ENCODE measurements at regions not wholly inside any gene's neighbourhood (a gene's known extent, or its start where the extent isn't known, plus 50 kb on each side); places are given as distances from the start of the nearest gene placed in this dataset.
"Not testable (repeated sequence)": the region's sequence is repeated elsewhere in the genome, so short reads cannot be mapped to it uniquely, and the experiment has no call there.

GRCh38 chr4:13777341-13777740 lies 149.8 kb upstream of the BOD1L1 start:
- Mint-ChIP-seq H3K27ac (no peak overlapping the region), H3K4me3 (no peak overlapping the region), H3K36me3 (ENCODE audit: low read depth) (no peaks in the 10 kb centered on the region), H3K4me1 (ENCODE audit: low read depth) (no peaks in the 10 kb centered on the region), H3K9me3 (no peaks in the 10 kb centered on the region), H3K27me3 (ENCODE audit: insufficient read depth) (no peaks in the 10 kb centered on the region)
- DNase-seq (ENCODE audit: low spot score) = no peak
- intact Hi-C loops (cut with micrococcal nuclease) = no loop called here

- Mint-ChIP-seq H3K4me1 (ENCODE audit: low read depth) (no peaks in the 10 kb centered on the region), H3K27me3 (ENCODE audit: insufficient read depth) (no peaks in the 10 kb centered on the region), H3K9me3 (no peaks in the 10 kb centered on the region), H3K36me3 (ENCODE audit: low read depth) (no peaks in the 10 kb centered on the region), H3K27ac (no peak overlapping the region), H3K4me3 (no peak overlapping the region)
- intact Hi-C loops (cut with micrococcal nuclease) = no loop called here
- no peak for DNase-seq (ENCODE audit: low spot score)
These were observed 150.8 kb upstream of the BOD1L1 start for GRCh38 chr4:13778367-13778766.

- no peaks in the 10 kb centered on the region for H3K9me3 Mint-ChIP-seq
These were observed 154.7 kb upstream of the BOD1L1 start for GRCh38 chr4:13782231-13782630.

GRCh38 chr4:13783800-13784411 lies 156.4 kb upstream of the BOD1L1 start:
- intact Hi-C loops (cut with micrococcal nuclease) = no loop called here
- DNase-seq (ENCODE audit: low spot score) = no peak
- no peaks in the 10 kb centered on the region for H3K4me1 Mint-ChIP-seq (ENCODE audit: low read depth)
- no peaks in the 10 kb centered on the region for H3K9me3 Mint-ChIP-seq
- H3K4me3 Mint-ChIP-seq = no peak overlapping the region
- no peaks in the 10 kb centered on the region for H3K27me3 Mint-ChIP-seq (ENCODE audit: insufficient read depth)
- H3K36me3 Mint-ChIP-seq (ENCODE audit: low read depth) = no peaks in the 10 kb centered on the region
- H3K27ac Mint-ChIP-seq = no peak overlapping the region

More at GRCh38 chr4:13782231-13782630, 154.7 kb upstream of the BOD1L1 start:
- H3K36me3 Mint-ChIP-seq (ENCODE audit: low read depth) = no peaks in the 10 kb centered on the region
- intact Hi-C loops (cut with micrococcal nuclease) = no loop called here
- H3K4me3 Mint-ChIP-seq = no peak overlapping the region
- no peak overlapping the region for H3K27ac Mint-ChIP-seq
- H3K4me1 Mint-ChIP-seq (ENCODE audit: low read depth) = no peaks in the 10 kb centered on the region
- H3K27me3 Mint-ChIP-seq (ENCODE audit: insufficient read depth) = no peaks in the 10 kb centered on the region
- no peak for DNase-seq (ENCODE audit: low spot score)

- H3K36me3 Mint-ChIP-seq (ENCODE audit: low read depth) = no peaks in the 10 kb centered on the region
- no peaks in the 10 kb centered on the region for H3K4me1 Mint-ChIP-seq (ENCODE audit: low read depth)
- intact Hi-C loops (cut with micrococcal nuclease) = no loop called here
- no peak overlapping the region for H3K4me3 Mint-ChIP-seq
- peaks cover 6% of the 10 kb centered on the region for H3K9me3 Mint-ChIP-seq
- no peaks in the 10 kb centered on the region for H3K27me3 Mint-ChIP-seq (ENCODE audit: insufficient read depth)
- DNase-seq (ENCODE audit: low spot score) = no peak
- H3K27ac Mint-ChIP-seq = no peak overlapping the region
These were observed 165.6 kb upstream of the BOD1L1 start for GRCh38 chr4:13793020-13793710.

GRCh38 chr4:13794819-13795565 lies 167.5 kb upstream of the BOD1L1 start:
- Mint-ChIP-seq H3K27ac (no peak overlapping the region), H3K27me3 (ENCODE audit: insufficient read depth) (no peaks in the 10 kb centered on the region), H3K4me1 (ENCODE audit: low read depth) (no peaks in the 10 kb centered on the region), H3K9me3 (peaks cover 4% of the 10 kb centered on the region), H3K36me3 (ENCODE audit: low read depth) (no peaks in the 10 kb centered on the region), H3K4me3 (no peak overlapping the region)
- DNase-seq (ENCODE audit: low spot score) = no peak
- intact Hi-C loops (cut with micrococcal nuclease) = no loop called here

GRCh38 chr4:13797061-13797460 lies 169.5 kb upstream of the BOD1L1 start:
- intact Hi-C loops (cut with micrococcal nuclease) = no loop called here

GRCh38 chr4:13815231-13815630 lies 187.7 kb upstream of the BOD1L1 start:
- H3K9me3 Mint-ChIP-seq = peaks cover 5% of the 10 kb centered on the region
- peaks cover 2% of the 10 kb centered on the region for H3K27me3 Mint-ChIP-seq (ENCODE audit: insufficient read depth)
- no peaks in the 10 kb centered on the region for H3K36me3 Mint-ChIP-seq (ENCODE audit: low read depth)
- no peaks in the 10 kb centered on the region for H3K4me1 Mint-ChIP-seq (ENCODE audit: low read depth)
- no peak for DNase-seq (ENCODE audit: low spot score)
- intact Hi-C loops (cut with micrococcal nuclease) = no loop called here
- no peak overlapping the region for H3K27ac Mint-ChIP-seq
- H3K4me3 Mint-ChIP-seq = no peak overlapping the region

More at GRCh38 chr4:13797061-13797460, 169.5 kb upstream of the BOD1L1 start:
- H3K4me1 Mint-ChIP-seq (ENCODE audit: low read depth) = no peaks in the 10 kb centered on the region
- H3K9me3 Mint-ChIP-seq = peaks cover 4% of the 10 kb centered on the region
- no peaks in the 10 kb centered on the region for H3K36me3 Mint-ChIP-seq (ENCODE audit: low read depth)
- H3K27ac Mint-ChIP-seq = no peak overlapping the region
- H3K27me3 Mint-ChIP-seq (ENCODE audit: insufficient read depth) = no peaks in the 10 kb centered on the region
- no peak for DNase-seq (ENCODE audit: low spot score)
- no peak overlapping the region for H3K4me3 Mint-ChIP-seq

GRCh38 chr4:13816472-13816871 lies 188.9 kb upstream of the BOD1L1 start:
- H3K4me3 Mint-ChIP-seq = no peak overlapping the region
- no peak for DNase-seq (ENCODE audit: low spot score)
- H3K36me3 Mint-ChIP-seq (ENCODE audit: low read depth) = no peaks in the 10 kb centered on the region
- intact Hi-C loops (cut with micrococcal nuclease) = no loop called here
- H3K27me3 Mint-ChIP-seq (ENCODE audit: insufficient read depth) = peaks cover 2% of the 10 kb centered on the region
- H3K9me3 Mint-ChIP-seq = peaks cover 7% of the 10 kb centered on the region
- H3K27ac Mint-ChIP-seq = no peak overlapping the region
- no peaks in the 10 kb centered on the region for H3K4me1 Mint-ChIP-seq (ENCODE audit: low read depth)

GRCh38 chr4:13821522-13821921 lies 194.0 kb upstream of the BOD1L1 start:
- intact Hi-C loops (cut with micrococcal nuclease) = no loop called here
- Mint-ChIP-seq H3K9me3 (peaks cover 21% of the 10 kb centered on the region), H3K4me1 (ENCODE audit: low read depth) (no peaks in the 10 kb centered on the region), H3K36me3 (ENCODE audit: low read depth) (no peaks in the 10 kb centered on the region), H3K27ac (no peak overlapping the region), H3K4me3 (no peak overlapping the region), H3K27me3 (ENCODE audit: insufficient read depth) (no peaks in the 10 kb centered on the region)
- DNase-seq (ENCODE audit: low spot score) = no peak

- intact Hi-C loops (cut with micrococcal nuclease); H3K4me3 Mint-ChIP-seq; H3K36me3 Mint-ChIP-seq (ENCODE audit: low read depth); H3K27me3 Mint-ChIP-seq (ENCODE audit: insufficient read depth); DNase-seq (ENCODE audit: low spot score); H3K4me1 Mint-ChIP-seq (ENCODE audit: low read depth); H3K27ac Mint-ChIP-seq: not testable (repeated sequence)
- peaks cover 14% of the 10 kb centered on the region for H3K9me3 Mint-ChIP-seq
These were observed 198.3 kb upstream of the BOD1L1 start for GRCh38 chr4:13825822-13826221.

- H3K36me3 Mint-ChIP-seq (ENCODE audit: low read depth) = no peaks in the 10 kb centered on the region
These were observed 201.9 kb upstream of the BOD1L1 start for GRCh38 chr4:13829457-13829856.

GRCh38 chr4:13830449-13830848 lies 202.9 kb upstream of the BOD1L1 start:
- no peak overlapping the region for H3K27ac Mint-ChIP-seq
- intact Hi-C loops (cut with micrococcal nuclease) = no loop called here
- no peaks in the 10 kb centered on the region for H3K9me3 Mint-ChIP-seq
- no peaks in the 10 kb centered on the region for H3K27me3 Mint-ChIP-seq (ENCODE audit: insufficient read depth)
- no peaks in the 10 kb centered on the region for H3K36me3 Mint-ChIP-seq (ENCODE audit: low read depth)
- no peak overlapping the region for H3K4me3 Mint-ChIP-seq
- no peak for DNase-seq (ENCODE audit: low spot score)
- no peaks in the 10 kb centered on the region for H3K4me1 Mint-ChIP-seq (ENCODE audit: low read depth)

More at GRCh38 chr4:13829457-13829856, 201.9 kb upstream of the BOD1L1 start:
- no peak for DNase-seq (ENCODE audit: low spot score)
- no peak overlapping the region for H3K27ac Mint-ChIP-seq
- H3K4me3 Mint-ChIP-seq = no peak overlapping the region
- no peaks in the 10 kb centered on the region for H3K4me1 Mint-ChIP-seq (ENCODE audit: low read depth)
- peaks cover 6% of the 10 kb centered on the region for H3K9me3 Mint-ChIP-seq
- H3K27me3 Mint-ChIP-seq (ENCODE audit: insufficient read depth) = no peaks in the 10 kb centered on the region
- intact Hi-C loops (cut with micrococcal nuclease) = no loop called here

Measured in activated T-helper 1 cell treated with anti-CD3 and anti-CD28 coated beads, Interleukin-12 subunit alpha, Interleukin-12 subunit beta, Interleukin-2, Interleukin-4 antibody, amounts not matched to agents 30 ng/mL and 10 ng/mL and 1 ng/mL, durations not matched to agents 14 hours and 24 hours and 36 hours (primary cell).